ENCODE measurements at regions not wholly inside any gene's neighbourhood (a gene's known extent, or its start where the extent isn't known, plus 50 kb on each side); places are given as distances from the start of the nearest gene placed in this dataset.
"Not testable (repeated sequence)": the region's sequence is repeated elsewhere in the genome, so short reads cannot be mapped to it uniquely, and the experiment has no call there.

GRCh38 chr1:113297749-113298148 lies 92.6 kb upstream of the MAGI3 start:
- H3K4me1 ChIP-seq, result no peaks in the 10 kb centered on the region
- DNase-seq, result no peak
- no peak overlapping the region for H3K4me3 ChIP-seq
- H3K27ac ChIP-seq, result no peak overlapping the region
- intact Hi-C loops (cut with DNase I; ENCODE audit: low total_unique reads), result no loop called here
- no peaks in the 10 kb centered on the region for H3K36me3 ChIP-seq (ENCODE audit: low read depth, missing control alignments)
- H3K9me3 ChIP-seq, result no peaks in the 10 kb centered on the region
- no peaks in the 10 kb centered on the region for H3K27me3 ChIP-seq
- TF ChIP-seq CTCF (IDR thresholded peaks at IDR 0.05) (no peak), POLR2A (IDR thresholded peaks at IDR 0.05) (no peak)
- 62 to 83% methylated on average over 1 of the region's 1 CpG for WGBS, 2 donors

- no peak for DNase-seq
- intact Hi-C loops (cut with DNase I; ENCODE audit: low total_unique reads), result no loop called here
- Histone ChIP-seq H3K27ac (no peak overlapping the region), H3K4me1 (no peaks in the 10 kb centered on the region), H3K4me3 (no peak overlapping the region), H3K27me3 (no peaks in the 10 kb centered on the region), H3K36me3 (ENCODE audit: low read depth, missing control alignments) (no peaks in the 10 kb centered on the region), H3K9me3 (no peaks in the 10 kb centered on the region)
- 70 to 74% methylated on average over 3 of the region's 3 CpGs for WGBS, 2 donors
- no peak for TF ChIP-seq POLR2A (IDR thresholded peaks at IDR 0.05)
- no peak for TF ChIP-seq CTCF (IDR thresholded peaks at IDR 0.05)
Observed at GRCh38 chr1:113298941-113299340, 91.4 kb upstream of the MAGI3 start.

- Histone ChIP-seq H3K4me3 (no peak overlapping the region), H3K36me3 (ENCODE audit: low read depth, missing control alignments) (no peaks in the 10 kb centered on the region), H3K27me3 (no peaks in the 10 kb centered on the region), H3K9me3 (no peaks in the 10 kb centered on the region), H3K4me1 (no peaks in the 10 kb centered on the region), H3K27ac (no peak overlapping the region)
- WGBS, 2 donors, result 38 to 46% methylated on average over 2 of the region's 2 CpGs
- intact Hi-C loops (cut with DNase I; ENCODE audit: low total_unique reads), result no loop called here
- no peak for TF ChIP-seq CTCF (IDR thresholded peaks at IDR 0.05)
- no peak for TF ChIP-seq POLR2A (IDR thresholded peaks at IDR 0.05)
- no peak for DNase-seq
Observed at GRCh38 chr1:113302636-113303035, 87.7 kb upstream of the MAGI3 start.

GRCh38 chr1:113303267-113303666 lies 87.0 kb upstream of the MAGI3 start:
- no peak for TF ChIP-seq CTCF (IDR thresholded peaks at IDR 0.05)
- no peak for TF ChIP-seq POLR2A (IDR thresholded peaks at IDR 0.05)
- no peaks in the 10 kb centered on the region for H3K9me3 ChIP-seq
- peak; percentile 42 for DNase-seq

GRCh38 chr1:113305029-113305428 lies 85.3 kb upstream of the MAGI3 start:
- DNase-seq; intact Hi-C loops (cut with DNase I; ENCODE audit: low total_unique reads); H3K9me3 ChIP-seq; H3K27me3 ChIP-seq; H3K27ac ChIP-seq; H3K4me1 ChIP-seq; H3K4me3 ChIP-seq; H3K36me3 ChIP-seq (ENCODE audit: low read depth, missing control alignments): not testable (repeated sequence)
- WGBS, 2 donors, result 93 to 95% methylated on average over 4 of the region's 4 CpGs

More at GRCh38 chr1:113303267-113303666, 87.0 kb upstream of the MAGI3 start:
- intact Hi-C loops (cut with DNase I; ENCODE audit: low total_unique reads), result no loop called here
- WGBS, 2 donors, result 64 to 72% methylated on average over 9 of the region's 9 CpGs
- H3K27ac ChIP-seq, result no peak overlapping the region
- H3K4me1 ChIP-seq, result no peaks in the 10 kb centered on the region
- no peak overlapping the region for H3K4me3 ChIP-seq
- no peaks in the 10 kb centered on the region for H3K27me3 ChIP-seq
- H3K36me3 ChIP-seq (ENCODE audit: low read depth, missing control alignments), result no peaks in the 10 kb centered on the region

Measured in testis (tissue), 2 donors.